GM12878 (cell line): ENCODE measurements at regions not wholly inside any gene's neighbourhood (a gene's known extent, or its start where the extent isn't known, plus 50 kb on each side); places are given as distances from the start of the nearest gene placed in this dataset.
A peak's percentile ranks its signal among the peaks of the same experiment; 100 is the strongest.

Experiments used
- ATAC-seq: fragments of 200-7000 bp; cut with Tn5 transposase; 3 replicates; pipeline ENCODE4 v1.9.1; 2020; ENCODE audit warnings: mild to moderate bottlenecking, moderate library complexity
- BruUV-seq: library from RNA; stranded (reverse); fragments of 400-500 nt; replicated peaks from 2 replicates; lab custom pipeline; 2021; lab: Mats Ljungman, UMichigan
- CTCF ChIA-PET: fragments of 300-600 bp; sonication (Branson Sonifier 250); formaldehyde crosslinking; extraction: SDS; loops from one replicate; lab custom pipeline; 2021; ENCODE audit warnings: inconsistent platforms; lab: Yijun Ruan, JAX
- POLR2A ChIA-PET: fragments of 350-600 bp; formaldehyde crosslinking; extraction: SDS; loops from one replicate; lab custom pipeline; 2021; ENCODE audit warnings: inconsistent platforms; lab: Charles Lee
- RAD21 ChIA-PET: fragments of 300-600 bp; sonication (Branson Sonifier 250); formaldehyde crosslinking; loops from one replicate; lab custom pipeline; 2023; ENCODE audit warnings: antibody characterized with exemption; ENCODE audit not compliant: unreplicated experiment; lab: Charles Lee
- SMC1A ChIA-PET: fragments of 300-600 bp; sonication (Branson Sonifier 250); formaldehyde crosslinking; loops from one replicate; lab custom pipeline; 2023; ENCODE audit not compliant: unreplicated experiment, uncharacterized antibody; lab: Charles Lee
- DNase-seq: peaks from one replicate; pipeline ENCODE4 v3.0.0-alpha.2; 2011; ENCODE audit warnings: low read depth, low spot score
- FAIRE-seq: peaks from 3 replicates; lab custom pipeline; 2011; peaks lifted over from hg19 to GRCh38; lab: Jason Lieb, UNC
- H2AFZ ChIP-seq: 2 replicates; pipeline ENCODE4 v1.6.0; 2011; ENCODE audit warnings: low read depth, low read length, control low read depth; ENCODE audit not compliant: control insufficient read depth
- H3K27ac ChIP-seq: 2 replicates; pipeline ENCODE4 v1.5.1; 2011; ENCODE audit warnings: control low read depth; ENCODE audit not compliant: control insufficient read depth, insufficient read depth
- H3K27me3 ChIP-seq, 2 experiments: replicated peaks in 1 of 2; 2 replicates each; pipeline versions ENCODE4 v1.6.0 to v1.6.1; 2011; ENCODE audit warnings: low read length in 1 of 2; ENCODE audit not compliant: control insufficient read depth in 2 of 2, insufficient read depth in 2 of 2
- H3K36me3 ChIP-seq, 2 experiments: 2 replicates each; pipeline ENCODE4 v1.5.1; 2011; ENCODE audit warnings: low read length in 1 of 2; ENCODE audit not compliant: control insufficient read depth in 2 of 2, insufficient read depth in 2 of 2
- H3K4me1 ChIP-seq: 2 replicates; pipeline ENCODE4 v1.6.1; 2011; ENCODE audit warnings: mild to moderate bottlenecking, low read length, moderate library complexity, mixed read lengths; ENCODE audit not compliant: control insufficient read depth, insufficient read depth
- H3K4me2 ChIP-seq: 2 replicates; pipeline ENCODE4 v1.6.0; 2011; ENCODE audit warnings: control low read depth; ENCODE audit not compliant: control insufficient read depth, insufficient read depth
- H3K4me3 ChIP-seq: fragments of 200-600 bp; sonication (generic); 2 replicates; pipeline ENCODE4 v1.5.1; 2016
- H3K79me2 ChIP-seq: 2 replicates; pipeline ENCODE4 v1.6.0; 2011; ENCODE audit warnings: low read length; ENCODE audit not compliant: control insufficient read depth, insufficient read depth
- H3K9ac ChIP-seq: 2 replicates; pipeline ENCODE4 v1.8.0; 2011; ENCODE audit warnings: low read length, control low read depth, mixed read lengths; ENCODE audit not compliant: control insufficient read depth, insufficient read depth
- H3K9me3 ChIP-seq: replicated peaks from 3 replicates; pipeline ENCODE4 v1.5.1; 2011; ENCODE audit warnings: mild to moderate bottlenecking, low read length; ENCODE audit not compliant: control insufficient read depth, insufficient read depth
- H4K20me1 ChIP-seq: 2 replicates; pipeline ENCODE4 v1.6.0; 2011; ENCODE audit not compliant: control insufficient read depth, insufficient read depth
- RAD21 ChIP-seq: IDR thresholded peaks from 2 replicates; pipeline ENCODE4 v1.6.1; 2011; ENCODE audit warnings: mild to moderate bottlenecking, low read depth, low read length, moderate library complexity; ENCODE audit not compliant: insufficient read depth
- RFX5 ChIP-seq: IDR thresholded peaks from 2 replicates; pipeline ENCODE4 v1.6.1; 2011; ENCODE audit warnings: low read depth, low read length, improper control_type of control experiment
- SMC3 ChIP-seq: IDR thresholded peaks from 2 replicates; pipeline ENCODE4 v1.6.1; 2011; ENCODE audit warnings: low read length, improper control_type of control experiment, borderline replicate concordance
- ZNF217 ChIP-seq: fragments of 450-650 bp; IDR thresholded peaks from 2 replicates; pipeline ENCODE4 v1.6.1; 2017; ENCODE audit warnings: antibody characterized with exemption, mild to moderate bottlenecking
- WGBS: methylation state at CpG from one replicate; pipeline ENCODE4 v1.1.6; 2016; ENCODE audit warnings: low lambda C conversion rate; ENCODE audit not compliant: insufficient replicate concordance, insufficient coverage; ENCODE audit errors: missing lambda C conversion rate; 5-methylcytosine and 5-hydroxymethylcytosine counted together
- in situ Hi-C: fragments of 300-500 bp; cut with MboI; formaldehyde crosslinking; loops from 9 replicates; pipeline ENCODE4 v1.14.3; 2018; ENCODE audit warnings: mixed read lengths
- intact Hi-C: fragments of 100-400 bp; cut with micrococcal nuclease; formaldehyde crosslinking; loops from one replicate; pipeline ENCODE4 v1.14.2; 2022; ENCODE audit not compliant: unreplicated experiment
- TF ChIP-seq, protein P1 (sequence below), 3 experiments: IDR thresholded peaks in 2 of 3; conservative IDR thresholded peaks in 1 of 3; 2 replicates each; pipeline ENCODE4 v1.5.1; 2011; ENCODE audit warnings: low read depth in 3 of 3, low read length in 3 of 3, mild to moderate bottlenecking in 3 of 3, control low read depth in 2 of 3, moderate library complexity in 2 of 3, inconsistent platforms in 1 of 3, mixed read lengths in 1 of 3; ENCODE audit not compliant: control insufficient read depth in 2 of 3, insufficient read depth in 1 of 3; ENCODE audit errors: extremely low read depth in 1 of 3
- TF ChIP-seq, protein P2 (sequence below): fragments of 450-650 bp; IDR thresholded peaks from 2 replicates; pipeline ENCODE4 v1.6.1; 2017; ENCODE audit warnings: borderline replicate concordance

DNA sequence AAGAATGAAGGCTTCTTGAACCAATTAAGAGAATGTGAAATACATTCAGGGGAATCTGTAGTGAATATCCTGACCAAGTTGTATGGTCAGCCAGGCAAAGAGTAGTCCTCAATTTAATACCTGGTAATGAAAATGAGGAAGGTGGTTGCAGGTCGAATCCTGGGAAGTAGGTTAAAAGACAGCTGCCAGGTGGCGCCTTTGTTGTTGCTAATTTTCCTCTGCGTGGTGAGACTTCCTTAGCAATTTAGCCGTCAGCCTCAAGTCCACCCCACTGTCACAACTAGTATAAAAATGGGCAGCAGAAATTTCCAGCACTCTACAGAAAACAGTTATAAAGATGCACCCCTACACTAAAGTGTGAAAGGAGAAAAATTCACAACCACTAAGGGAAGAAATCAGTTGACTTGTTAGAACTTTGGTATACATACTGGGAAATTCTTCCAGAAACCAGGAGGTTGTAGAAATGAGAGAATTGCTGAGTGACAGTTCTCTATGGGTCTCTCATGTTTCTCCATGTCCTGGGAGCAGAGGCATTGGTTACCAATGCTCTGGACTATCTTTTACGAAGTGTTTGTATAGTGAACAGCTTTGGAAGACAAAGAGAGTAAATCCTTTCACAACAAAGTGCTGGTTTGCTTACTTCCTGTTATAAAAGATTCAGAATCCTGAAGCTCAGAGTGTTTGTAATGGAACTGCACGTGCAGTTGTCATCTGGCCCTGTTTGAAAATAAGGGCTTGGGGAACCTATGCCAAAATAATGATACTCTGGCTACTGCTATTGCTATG is 235.9 kb downstream of the NHLRC3 start:
- peak; percentile 73; the same call in 1 of the 2 replicates for TF ChIP-seq SMC3
- TF ChIP-seq, protein P1, sequence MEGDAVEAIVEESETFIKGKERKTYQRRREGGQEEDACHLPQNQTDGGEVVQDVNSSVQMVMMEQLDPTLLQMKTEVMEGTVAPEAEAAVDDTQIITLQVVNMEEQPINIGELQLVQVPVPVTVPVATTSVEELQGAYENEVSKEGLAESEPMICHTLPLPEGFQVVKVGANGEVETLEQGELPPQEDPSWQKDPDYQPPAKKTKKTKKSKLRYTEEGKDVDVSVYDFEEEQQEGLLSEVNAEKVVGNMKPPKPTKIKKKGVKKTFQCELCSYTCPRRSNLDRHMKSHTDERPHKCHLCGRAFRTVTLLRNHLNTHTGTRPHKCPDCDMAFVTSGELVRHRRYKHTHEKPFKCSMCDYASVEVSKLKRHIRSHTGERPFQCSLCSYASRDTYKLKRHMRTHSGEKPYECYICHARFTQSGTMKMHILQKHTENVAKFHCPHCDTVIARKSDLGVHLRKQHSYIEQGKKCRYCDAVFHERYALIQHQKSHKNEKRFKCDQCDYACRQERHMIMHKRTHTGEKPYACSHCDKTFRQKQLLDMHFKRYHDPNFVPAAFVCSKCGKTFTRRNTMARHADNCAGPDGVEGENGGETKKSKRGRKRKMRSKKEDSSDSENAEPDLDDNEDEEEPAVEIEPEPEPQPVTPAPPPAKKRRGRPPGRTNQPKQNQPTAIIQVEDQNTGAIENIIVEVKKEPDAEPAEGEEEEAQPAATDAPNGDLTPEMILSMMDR (IDR thresholded peaks at IDR 0.05 in 2 of 3, conservative IDR thresholded peaks at IDR 0.05 in 1 of 3; ENCODE audit: control insufficient read depth in 2 of 3, extremely low read depth in 1 of 3, insufficient read depth in 1 of 3, low read depth in 3 of 3, low read length in 3 of 3) = peak; percentile 10 to 56 (median 28); a peak in 4 of 6 replicates
- peak; percentile 56 for TF ChIP-seq RAD21
- TF ChIP-seq, protein P2, sequence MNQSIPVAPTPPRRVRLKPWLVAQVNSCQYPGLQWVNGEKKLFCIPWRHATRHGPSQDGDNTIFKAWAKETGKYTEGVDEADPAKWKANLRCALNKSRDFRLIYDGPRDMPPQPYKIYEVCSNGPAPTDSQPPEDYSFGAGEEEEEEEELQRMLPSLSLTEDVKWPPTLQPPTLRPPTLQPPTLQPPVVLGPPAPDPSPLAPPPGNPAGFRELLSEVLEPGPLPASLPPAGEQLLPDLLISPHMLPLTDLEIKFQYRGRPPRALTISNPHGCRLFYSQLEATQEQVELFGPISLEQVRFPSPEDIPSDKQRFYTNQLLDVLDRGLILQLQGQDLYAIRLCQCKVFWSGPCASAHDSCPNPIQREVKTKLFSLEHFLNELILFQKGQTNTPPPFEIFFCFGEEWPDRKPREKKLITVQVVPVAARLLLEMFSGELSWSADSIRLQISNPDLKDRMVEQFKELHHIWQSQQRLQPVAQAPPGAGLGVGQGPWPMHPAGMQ = no peak
- TF ChIP-seq ZNF217 = no peak
- 0 out of 2 replicates have a peak, but pooled peaks have one; percentile 24 for TF ChIP-seq RFX5
- ChIA-PET CTCF (interaction anchor here (0.5 to 4.6 kb wide), 17 partner anchors 10 to 342 kb away, joined by 3 to 63 read pairs (median 5); no protein-coding TSS in a partner anchor), POLR2A (no interaction called here), SMC1A (interaction anchor here (0.6 to 4.0 kb wide), 14 partner anchors 13 to 342 kb away, joined by 3 to 49 read pairs (median 4); no protein-coding TSS in a partner anchor), RAD21 (interaction anchor here (0.8 to 3.9 kb wide), 6 partner anchors 145 to 342 kb away, joined by 3 to 48 read pairs (median 3); no protein-coding TSS in a partner anchor)
- 13% methylated on average over 6 of the region's 6 CpGs for WGBS
- Histone ChIP-seq H3K4me3 (no peak overlapping the region), H3K27me3 (no peaks in the 10 kb centered on the region), H2AFZ (no peak overlapping the region), H3K4me1 (no peaks in the 10 kb centered on the region), H3K9ac (no peak overlapping the region), H3K79me2 (no peaks in the 10 kb centered on the region), H3K9me3 (no peaks in the 10 kb centered on the region), H3K4me2 (no peak overlapping the region), H3K27ac (no peak overlapping the region), H4K20me1 (no peaks in the 10 kb centered on the region), H3K36me3 (no peaks in the 10 kb centered on the region)
- no TSS peak for BruUV-seq
- no peak for FAIRE-seq
- no peak for DNase-seq
- intact Hi-C loops = loop anchor here (1.0 kb wide), 1 partner anchor 342 kb away; no protein-coding TSS in a partner anchor
- in situ Hi-C loops = no loop called here
- peak; percentile 47 for ATAC-seq
